GM12878 (cell line): ENCODE measurements at regions not wholly inside any gene's neighbourhood (a gene's known extent, or its start where the extent isn't known, plus 50 kb on each side); places are given as distances from the start of the nearest gene placed in this dataset.

ENCODE experiments used
- ATAC-seq: fragments of 200-7000 bp; cut with Tn5 transposase; 3 replicates; pipeline ENCODE4 v1.9.1; 2020; ENCODE audit warnings: mild to moderate bottlenecking, moderate library complexity
- BruUV-seq: library from RNA; stranded (reverse); fragments of 400-500 nt; replicated peaks from 2 replicates; lab custom pipeline; 2021; lab: Mats Ljungman, UMichigan
- CTCF ChIA-PET: fragments of 300-600 bp; sonication (Branson Sonifier 250); formaldehyde crosslinking; extraction: SDS; loops from one replicate; lab custom pipeline; 2021; ENCODE audit warnings: inconsistent platforms; lab: Yijun Ruan, JAX
- POLR2A ChIA-PET: fragments of 350-600 bp; formaldehyde crosslinking; extraction: SDS; loops from one replicate; lab custom pipeline; 2021; ENCODE audit warnings: inconsistent platforms; lab: Charles Lee
- RAD21 ChIA-PET: fragments of 300-600 bp; sonication (Branson Sonifier 250); formaldehyde crosslinking; loops from one replicate; lab custom pipeline; 2023; ENCODE audit warnings: antibody characterized with exemption; ENCODE audit not compliant: unreplicated experiment; lab: Charles Lee
- SMC1A ChIA-PET: fragments of 300-600 bp; sonication (Branson Sonifier 250); formaldehyde crosslinking; loops from one replicate; lab custom pipeline; 2023; ENCODE audit not compliant: unreplicated experiment, uncharacterized antibody; lab: Charles Lee
- DNase-seq: peaks from one replicate; pipeline ENCODE4 v3.0.0-alpha.2; 2011; ENCODE audit warnings: low read depth, low spot score
- FAIRE-seq: peaks from 3 replicates; lab custom pipeline; 2011; peaks lifted over from hg19 to GRCh38; lab: Jason Lieb, UNC
- H2AFZ ChIP-seq: 2 replicates; pipeline ENCODE4 v1.6.0; 2011; ENCODE audit warnings: low read depth, low read length, control low read depth; ENCODE audit not compliant: control insufficient read depth
- H3K27ac ChIP-seq: 2 replicates; pipeline ENCODE4 v1.5.1; 2011; ENCODE audit warnings: control low read depth; ENCODE audit not compliant: control insufficient read depth, insufficient read depth
- H3K27me3 ChIP-seq, 2 experiments: replicated peaks in 1 of 2; 2 replicates each; pipeline versions ENCODE4 v1.6.0 to v1.6.1; 2011; ENCODE audit warnings: low read length in 1 of 2; ENCODE audit not compliant: control insufficient read depth in 2 of 2, insufficient read depth in 2 of 2
- H3K36me3 ChIP-seq, 2 experiments: 2 replicates each; pipeline ENCODE4 v1.5.1; 2011; ENCODE audit warnings: low read length in 1 of 2; ENCODE audit not compliant: control insufficient read depth in 2 of 2, insufficient read depth in 2 of 2
- H3K4me1 ChIP-seq: 2 replicates; pipeline ENCODE4 v1.6.1; 2011; ENCODE audit warnings: mild to moderate bottlenecking, low read length, moderate library complexity, mixed read lengths; ENCODE audit not compliant: control insufficient read depth, insufficient read depth
- H3K4me2 ChIP-seq: 2 replicates; pipeline ENCODE4 v1.6.0; 2011; ENCODE audit warnings: control low read depth; ENCODE audit not compliant: control insufficient read depth, insufficient read depth
- H3K4me3 ChIP-seq: fragments of 200-600 bp; sonication (generic); 2 replicates; pipeline ENCODE4 v1.5.1; 2016
- H3K79me2 ChIP-seq: 2 replicates; pipeline ENCODE4 v1.6.0; 2011; ENCODE audit warnings: low read length; ENCODE audit not compliant: control insufficient read depth, insufficient read depth
- H3K9ac ChIP-seq: 2 replicates; pipeline ENCODE4 v1.8.0; 2011; ENCODE audit warnings: low read length, control low read depth, mixed read lengths; ENCODE audit not compliant: control insufficient read depth, insufficient read depth
- H3K9me3 ChIP-seq: replicated peaks from 3 replicates; pipeline ENCODE4 v1.5.1; 2011; ENCODE audit warnings: mild to moderate bottlenecking, low read length; ENCODE audit not compliant: control insufficient read depth, insufficient read depth
- H4K20me1 ChIP-seq: 2 replicates; pipeline ENCODE4 v1.6.0; 2011; ENCODE audit not compliant: control insufficient read depth, insufficient read depth
- EGR1 ChIP-seq, 2 experiments: IDR thresholded peaks; 1 replicate in 1 of 2; 2 replicates in 1 of 2; pipeline ENCODE4 v1.6.1; 2011 to 2012; ENCODE audit warnings: low read depth in 2 of 2, low read length in 2 of 2, borderline replicate concordance in 1 of 2, mild to moderate bottlenecking in 1 of 2, moderate library complexity in 1 of 2
- FOXK2 ChIP-seq: fragments of 450-650 bp; IDR thresholded peaks from 2 replicates; pipeline ENCODE4 v1.6.1; 2017; ENCODE audit warnings: mild to moderate bottlenecking, moderate library complexity
- KDM1A ChIP-seq: fragments of 200-600 bp; sonication (generic); IDR thresholded peaks from 2 replicates; pipeline ENCODE4 v1.6.1; 2016; ENCODE audit warnings: borderline replicate concordance
- TBL1XR1 ChIP-seq: IDR thresholded peaks from 2 replicates; pipeline ENCODE4 v1.6.1; 2012; ENCODE audit warnings: low read depth, low read length, improper control_type of control experiment
- WGBS: methylation state at CpG from one replicate; pipeline ENCODE4 v1.1.6; 2016; ENCODE audit warnings: low lambda C conversion rate; ENCODE audit not compliant: insufficient replicate concordance, insufficient coverage; ENCODE audit errors: missing lambda C conversion rate; 5-methylcytosine and 5-hydroxymethylcytosine counted together
- in situ Hi-C: fragments of 300-500 bp; cut with MboI; formaldehyde crosslinking; loops from 9 replicates; pipeline ENCODE4 v1.14.3; 2018; ENCODE audit warnings: mixed read lengths
- intact Hi-C: fragments of 100-400 bp; cut with micrococcal nuclease; formaldehyde crosslinking; loops from one replicate; pipeline ENCODE4 v1.14.2; 2022; ENCODE audit not compliant: unreplicated experiment
- TF ChIP-seq, protein P1 (sequence below): fragments of 150-350 bp; IDR thresholded peaks from 2 replicates; pipeline ENCODE4 v1.6.1; 2016; ENCODE audit warnings: low read depth, low read length
- TF ChIP-seq, protein P2 (sequence below): fragments of 450-650 bp; IDR thresholded peaks from 2 replicates; pipeline ENCODE4 v1.6.1; 2018; ENCODE audit warnings: mild to moderate bottlenecking, low read depth, moderate library complexity; ENCODE audit not compliant: partially characterized antibody
- TF ChIP-seq, protein P3 (sequence below): fragments of 450-650 bp; IDR thresholded peaks from 2 replicates; pipeline ENCODE4 v1.6.1; 2014; ENCODE audit warnings: mild to moderate bottlenecking
- TF ChIP-seq, protein P4 (sequence below): IDR thresholded peaks from 2 replicates; pipeline ENCODE4 v1.6.1; 2011; ENCODE audit warnings: low read depth, mild to moderate bottlenecking, low read length, moderate library complexity, borderline replicate concordance; ENCODE audit errors: extremely low read depth

DNA sequence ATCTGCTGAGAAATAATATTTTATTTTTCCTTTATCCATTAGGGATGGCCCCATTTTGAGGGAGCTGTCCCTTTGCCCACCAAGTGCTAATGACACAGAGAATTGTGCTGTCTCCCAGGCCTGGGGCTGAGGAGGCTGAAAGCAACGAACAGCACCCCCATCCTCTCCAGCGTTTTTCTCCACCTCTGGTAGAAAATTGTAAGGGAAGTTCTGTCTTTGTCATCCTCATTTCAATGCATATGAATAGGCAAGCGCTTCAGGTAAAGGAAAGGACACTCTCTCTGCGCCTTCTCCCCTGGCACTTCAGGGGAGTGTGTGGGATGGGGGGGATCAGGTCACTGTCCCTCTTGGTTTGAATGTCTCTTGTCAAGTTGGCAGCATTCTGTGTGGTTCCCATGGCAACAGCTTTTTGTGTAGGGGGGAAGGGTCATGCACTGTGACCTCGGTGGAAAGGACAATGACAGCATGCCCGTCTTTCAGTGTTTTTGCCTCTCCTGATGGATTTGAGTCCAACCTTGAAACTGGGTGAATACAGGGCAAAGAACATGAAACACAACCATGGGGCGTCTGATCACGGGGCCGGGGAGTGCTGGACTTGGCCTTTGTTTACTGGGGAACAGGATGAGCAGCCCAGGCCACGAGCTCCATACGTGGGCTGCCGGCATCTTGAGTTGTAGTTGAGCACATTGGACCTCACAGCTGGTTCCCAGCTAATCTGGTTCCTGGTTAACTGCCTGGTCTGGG is 230.2 kb downstream of the VRK1 start:
- no peak overlapping the region for H2AFZ ChIP-seq
- CTCF ChIA-PET: no interaction called here
- intact Hi-C loops: no loop called here
- WGBS: 40% methylated on average over 12 of the region's 12 CpGs
- in situ Hi-C loops: no loop called here
- POLR2A ChIA-PET: no interaction called here
- no peak overlapping the region for H3K9ac ChIP-seq
- no peaks in the 10 kb centered on the region for H3K79me2 ChIP-seq
- RAD21 ChIA-PET: no interaction called here
- ATAC-seq: no peak
- FAIRE-seq: no peak
- H3K27me3 ChIP-seq: no peaks in the 10 kb centered on the region; a peak in 1 of 4 replicates
- SMC1A ChIA-PET: no interaction called here
- H3K9me3 ChIP-seq: no peaks in the 10 kb centered on the region; the same call in 1 of the 3 replicates
- H3K27ac ChIP-seq: no peak overlapping the region
- no TSS peak for BruUV-seq
- H3K4me2 ChIP-seq: no peak overlapping the region
- TF ChIP-seq KDM1A (no peak), FOXK2 (no peak), TBL1XR1 (no peak), EGR1 (IDR thresholded peaks at IDR 0.05; ENCODE audit: borderline replicate concordance in 1 of 2, low read depth in 2 of 2, low read length in 2 of 2) (no peak)
- TF ChIP-seq, protein P1, sequence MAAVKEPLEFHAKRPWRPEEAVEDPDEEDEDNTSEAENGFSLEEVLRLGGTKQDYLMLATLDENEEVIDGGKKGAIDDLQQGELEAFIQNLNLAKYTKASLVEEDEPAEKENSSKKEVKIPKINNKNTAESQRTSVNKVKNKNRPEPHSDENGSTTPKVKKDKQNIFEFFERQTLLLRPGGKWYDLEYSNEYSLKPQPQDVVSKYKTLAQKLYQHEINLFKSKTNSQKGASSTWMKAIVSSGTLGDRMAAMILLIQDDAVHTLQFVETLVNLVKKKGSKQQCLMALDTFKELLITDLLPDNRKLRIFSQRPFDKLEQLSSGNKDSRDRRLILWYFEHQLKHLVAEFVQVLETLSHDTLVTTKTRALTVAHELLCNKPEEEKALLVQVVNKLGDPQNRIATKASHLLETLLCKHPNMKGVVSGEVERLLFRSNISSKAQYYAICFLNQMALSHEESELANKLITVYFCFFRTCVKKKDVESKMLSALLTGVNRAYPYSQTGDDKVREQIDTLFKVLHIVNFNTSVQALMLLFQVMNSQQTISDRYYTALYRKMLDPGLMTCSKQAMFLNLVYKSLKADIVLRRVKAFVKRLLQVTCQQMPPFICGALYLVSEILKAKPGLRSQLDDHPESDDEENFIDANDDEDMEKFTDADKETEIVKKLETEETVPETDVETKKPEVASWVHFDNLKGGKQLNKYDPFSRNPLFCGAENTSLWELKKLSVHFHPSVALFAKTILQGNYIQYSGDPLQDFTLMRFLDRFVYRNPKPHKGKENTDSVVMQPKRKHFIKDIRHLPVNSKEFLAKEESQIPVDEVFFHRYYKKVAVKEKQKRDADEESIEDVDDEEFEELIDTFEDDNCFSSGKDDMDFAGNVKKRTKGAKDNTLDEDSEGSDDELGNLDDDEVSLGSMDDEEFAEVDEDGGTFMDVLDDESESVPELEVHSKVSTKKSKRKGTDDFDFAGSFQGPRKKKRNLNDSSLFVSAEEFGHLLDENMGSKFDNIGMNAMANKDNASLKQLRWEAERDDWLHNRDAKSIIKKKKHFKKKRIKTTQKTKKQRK: no peak
- TF ChIP-seq, protein P2, sequence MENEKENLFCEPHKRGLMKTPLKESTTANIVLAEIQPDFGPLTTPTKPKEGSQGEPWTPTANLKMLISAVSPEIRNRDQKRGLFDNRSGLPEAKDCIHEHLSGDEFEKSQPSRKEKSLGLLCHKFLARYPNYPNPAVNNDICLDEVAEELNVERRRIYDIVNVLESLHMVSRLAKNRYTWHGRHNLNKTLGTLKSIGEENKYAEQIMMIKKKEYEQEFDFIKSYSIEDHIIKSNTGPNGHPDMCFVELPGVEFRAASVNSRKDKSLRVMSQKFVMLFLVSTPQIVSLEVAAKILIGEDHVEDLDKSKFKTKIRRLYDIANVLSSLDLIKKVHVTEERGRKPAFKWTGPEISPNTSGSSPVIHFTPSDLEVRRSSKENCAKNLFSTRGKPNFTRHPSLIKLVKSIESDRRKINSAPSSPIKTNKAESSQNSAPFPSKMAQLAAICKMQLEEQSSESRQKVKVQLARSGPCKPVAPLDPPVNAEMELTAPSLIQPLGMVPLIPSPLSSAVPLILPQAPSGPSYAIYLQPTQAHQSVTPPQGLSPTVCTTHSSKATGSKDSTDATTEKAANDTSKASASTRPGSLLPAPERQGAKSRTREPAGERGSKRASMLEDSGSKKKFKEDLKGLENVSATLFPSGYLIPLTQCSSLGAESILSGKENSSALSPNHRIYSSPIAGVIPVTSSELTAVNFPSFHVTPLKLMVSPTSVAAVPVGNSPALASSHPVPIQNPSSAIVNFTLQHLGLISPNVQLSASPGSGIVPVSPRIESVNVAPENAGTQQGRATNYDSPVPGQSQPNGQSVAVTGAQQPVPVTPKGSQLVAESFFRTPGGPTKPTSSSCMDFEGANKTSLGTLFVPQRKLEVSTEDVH: no peak
- TF ChIP-seq, protein P3, sequence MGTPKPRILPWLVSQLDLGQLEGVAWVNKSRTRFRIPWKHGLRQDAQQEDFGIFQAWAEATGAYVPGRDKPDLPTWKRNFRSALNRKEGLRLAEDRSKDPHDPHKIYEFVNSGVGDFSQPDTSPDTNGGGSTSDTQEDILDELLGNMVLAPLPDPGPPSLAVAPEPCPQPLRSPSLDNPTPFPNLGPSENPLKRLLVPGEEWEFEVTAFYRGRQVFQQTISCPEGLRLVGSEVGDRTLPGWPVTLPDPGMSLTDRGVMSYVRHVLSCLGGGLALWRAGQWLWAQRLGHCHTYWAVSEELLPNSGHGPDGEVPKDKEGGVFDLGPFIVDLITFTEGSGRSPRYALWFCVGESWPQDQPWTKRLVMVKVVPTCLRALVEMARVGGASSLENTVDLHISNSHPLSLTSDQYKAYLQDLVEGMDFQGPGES: no peak
- TF ChIP-seq, protein P4, sequence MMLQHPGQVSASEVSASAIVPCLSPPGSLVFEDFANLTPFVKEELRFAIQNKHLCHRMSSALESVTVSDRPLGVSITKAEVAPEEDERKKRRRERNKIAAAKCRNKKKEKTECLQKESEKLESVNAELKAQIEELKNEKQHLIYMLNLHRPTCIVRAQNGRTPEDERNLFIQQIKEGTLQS: no peak
- H3K4me3 ChIP-seq: no peak overlapping the region
- H3K36me3 ChIP-seq: no peaks in the 10 kb centered on the region
- no peaks in the 10 kb centered on the region for H4K20me1 ChIP-seq
- H3K4me1 ChIP-seq: no peaks in the 10 kb centered on the region; the same call in 1 of the 2 replicates
- no peak for DNase-seq
